ENCODE measurements at regions not wholly inside any gene's neighbourhood (a gene's known extent, or its start where the extent isn't known, plus 50 kb on each side); places are given as distances from the start of the nearest gene placed in this dataset.
A peak's percentile ranks its signal among the peaks of the same experiment; 100 is the strongest.
"Not testable (repeated sequence)": the region's sequence is repeated elsewhere in the genome, so short reads cannot be mapped to it uniquely, and the experiment has no call there.

- DNase-seq (ENCODE audit: low read depth): no peak
These were observed 619.2 kb upstream of the CLINT1 start for GRCh38 chr5:158478139-158478538.

GRCh38 chr5:158477214-158477613, 618.3 kb upstream of the CLINT1 start:
- no peak for DNase-seq (ENCODE audit: low read depth)

- DNase-seq (ENCODE audit: low read depth): no peak
These were observed 614.2 kb upstream of the CLINT1 start for GRCh38 chr5:158473016-158473635.

GRCh38 chr5:158471535-158471924, 612.6 kb upstream of the CLINT1 start:
- no peak for DNase-seq (ENCODE audit: low read depth)

- DNase-seq (ENCODE audit: low read depth): no peak
These were observed 612.0 kb upstream of the CLINT1 start for GRCh38 chr5:158470764-158471534.

- DNase-seq (ENCODE audit: low read depth): no peak
These were observed 609.5 kb upstream of the CLINT1 start for GRCh38 chr5:158468444-158468843.

- DNase-seq (ENCODE audit: low read depth): no peak
These were observed 607.2 kb upstream of the CLINT1 start for GRCh38 chr5:158466191-158466590.

- no peak for DNase-seq (ENCODE audit: low read depth)
These were observed 606.4 kb upstream of the CLINT1 start for GRCh38 chr5:158465086-158465972.

- DNase-seq (ENCODE audit: low read depth): no peak
These were observed 605.4 kb upstream of the CLINT1 start for GRCh38 chr5:158464383-158464782.

- DNase-seq (ENCODE audit: low read depth): peak; percentile 47
These were observed 605.0 kb upstream of the CLINT1 start for GRCh38 chr5:158463938-158464337.

GRCh38 chr5:158463188-158463587, 604.2 kb upstream of the CLINT1 start:
- DNase-seq (ENCODE audit: low read depth): no peak

GRCh38 chr5:158462349-158463114, 603.6 kb upstream of the CLINT1 start:
- no peak for DNase-seq (ENCODE audit: low read depth)

- DNase-seq (ENCODE audit: low read depth): no peak
These were observed 602.4 kb upstream of the CLINT1 start for GRCh38 chr5:158461240-158461854.

GRCh38 chr5:158458086-158458485, 599.1 kb upstream of the CLINT1 start:
- DNase-seq (ENCODE audit: low read depth): no peak

- peak; percentile 79 for DNase-seq (ENCODE audit: low read depth)
These were observed 597.8 kb upstream of the CLINT1 start for GRCh38 chr5:158456756-158457155.

GRCh38 chr5:158456241-158456640, 597.3 kb upstream of the CLINT1 start:
- no peak for DNase-seq (ENCODE audit: low read depth)

GRCh38 chr5:158451993-158452672, 593.2 kb upstream of the CLINT1 start:
- no peak for DNase-seq (ENCODE audit: low read depth)

GRCh38 chr5:158451203-158451992, 592.5 kb upstream of the CLINT1 start:
- DNase-seq (ENCODE audit: low read depth): no peak

- DNase-seq (ENCODE audit: low read depth): no peak
These were observed 591.8 kb upstream of the CLINT1 start for GRCh38 chr5:158450751-158451171.

GRCh38 chr5:158446761-158447160, 587.8 kb upstream of the CLINT1 start:
- not testable (repeated sequence) for DNase-seq (ENCODE audit: low read depth)
